Left hindlimb (tissue), 1 donor: ENCODE measurements at regions not wholly inside any gene's neighbourhood (a gene's known extent, or its start where the extent isn't known, plus 50 kb on each side); places are given as distances from the start of the nearest gene placed in this dataset.

ENCODE experiments used
- DNase-seq: peaks from one replicate; pipeline ENCODE4 v3.0.0-alpha.2; 2018

DNA sequence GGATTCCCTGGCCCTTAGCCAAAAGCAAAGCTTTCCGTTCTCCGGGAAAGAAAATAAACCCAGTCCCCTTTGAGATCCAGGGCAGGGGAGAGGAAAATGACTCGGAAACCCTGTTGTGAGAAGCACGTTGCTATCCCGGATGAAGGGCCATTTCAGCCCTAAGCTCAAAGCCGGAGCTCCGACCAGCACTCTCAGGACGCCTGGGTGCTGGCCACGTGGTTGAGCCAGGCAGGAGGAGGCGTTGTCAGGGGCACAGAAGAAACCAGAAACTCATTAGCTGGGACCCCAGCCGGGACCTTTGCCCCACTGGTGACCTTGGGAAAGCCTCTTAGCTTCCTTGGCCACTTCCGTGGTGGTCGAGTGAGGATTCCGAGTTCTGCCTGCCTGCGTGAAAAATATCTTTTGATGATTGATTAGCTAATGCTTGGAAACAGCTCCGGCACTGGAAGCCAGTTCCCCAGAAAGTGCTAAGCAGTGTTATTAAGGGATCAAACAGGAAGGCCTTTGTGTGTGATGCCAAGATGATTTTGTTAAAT is 57.6 kb upstream of the FZD10 start:
- DNase-seq = no peak

- no peak for DNase-seq
These were observed 53.0 kb upstream of the FZD10 start for GRCh38 chr12:130109062-130109945.

GRCh38 chr12:130110914-130111313 is 51.4 kb upstream of the FZD10 start:
- DNase-seq = no peak

- DNase-seq = no peak
These were observed 50.2 kb upstream of the FZD10 start for GRCh38 chr12:130111965-130112496.
